ENCODE measurements at regions not wholly inside any gene's neighbourhood (a gene's known extent, or its start where the extent isn't known, plus 50 kb on each side); places are given as distances from the start of the nearest gene placed in this dataset.

DNA sequence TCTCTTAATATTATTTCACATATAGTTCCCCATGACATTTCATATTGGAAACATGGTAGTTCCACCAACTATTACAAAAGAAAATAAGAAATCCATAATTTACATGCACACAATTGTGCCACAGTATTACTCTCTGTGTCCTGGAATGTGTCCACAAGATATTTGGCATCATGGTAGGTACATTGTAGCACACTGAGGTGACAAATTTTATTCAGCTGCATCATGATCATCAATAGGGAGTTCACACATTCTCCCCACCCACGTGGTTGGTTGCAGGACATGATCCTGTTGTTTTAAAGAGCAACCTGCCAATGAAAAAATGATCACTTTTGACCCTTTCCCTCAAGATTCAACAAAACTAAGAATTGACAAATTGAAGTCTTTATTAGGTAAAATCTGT, 67.1 kb upstream of the HECTD2 start:
- Histone ChIP-seq H4K20me1 (ENCODE audit: control insufficient read depth, extremely low read depth, insufficient read depth, low read length) (no peaks in the 10 kb centered on the region), H3K9ac (ENCODE audit: control insufficient read depth, extremely low read depth, insufficient read depth, low read length) (no peak overlapping the region), H3K27ac (ENCODE audit: control insufficient read depth, insufficient read depth, low read length) (no peak overlapping the region), H3K9me1 (ENCODE audit: control insufficient read depth, extremely low read depth, insufficient read depth, low read length) (no peaks in the 10 kb centered on the region), H2AFZ (ENCODE audit: control insufficient read depth, low read length) (no peak overlapping the region), H3K9me3 (ENCODE audit: control insufficient read depth, low read depth, low read length) (peaks cover 6% of the 10 kb centered on the region), H3K4me3 (ENCODE audit: control insufficient read depth in 2 of 3, extremely low read depth in 1 of 3, insufficient read depth in 2 of 3, low read depth in 1 of 3, low read length in 3 of 3) (no peak overlapping the region), H3K27me3 (ENCODE audit: control insufficient read depth, extremely low read depth, insufficient read depth, low read length) (no peaks in the 10 kb centered on the region), H3K36me3 (ENCODE audit: control insufficient read depth in 2 of 2, extremely low read depth in 1 of 2, insufficient read depth in 2 of 2, low read length in 2 of 2) (no peaks in the 10 kb centered on the region), H3K4me1 (ENCODE audit: control insufficient read depth, extremely low read depth, insufficient read depth, low read length) (peaks cover 20% of the 10 kb centered on the region), H3K79me2 (ENCODE audit: control insufficient read depth, insufficient read depth, low read length) (no peaks in the 10 kb centered on the region), H3K4me2 (ENCODE audit: control insufficient read depth, extremely low read depth, insufficient read depth, low read depth, low read length) (no peak overlapping the region)
- no peak for DNase-seq (ENCODE audit: low read depth, low spot score)
- TF ChIP-seq EZH2 (IDR thresholded peaks at IDR 0.05; ENCODE audit: low read length): no peak
- TF ChIP-seq, protein P1, sequence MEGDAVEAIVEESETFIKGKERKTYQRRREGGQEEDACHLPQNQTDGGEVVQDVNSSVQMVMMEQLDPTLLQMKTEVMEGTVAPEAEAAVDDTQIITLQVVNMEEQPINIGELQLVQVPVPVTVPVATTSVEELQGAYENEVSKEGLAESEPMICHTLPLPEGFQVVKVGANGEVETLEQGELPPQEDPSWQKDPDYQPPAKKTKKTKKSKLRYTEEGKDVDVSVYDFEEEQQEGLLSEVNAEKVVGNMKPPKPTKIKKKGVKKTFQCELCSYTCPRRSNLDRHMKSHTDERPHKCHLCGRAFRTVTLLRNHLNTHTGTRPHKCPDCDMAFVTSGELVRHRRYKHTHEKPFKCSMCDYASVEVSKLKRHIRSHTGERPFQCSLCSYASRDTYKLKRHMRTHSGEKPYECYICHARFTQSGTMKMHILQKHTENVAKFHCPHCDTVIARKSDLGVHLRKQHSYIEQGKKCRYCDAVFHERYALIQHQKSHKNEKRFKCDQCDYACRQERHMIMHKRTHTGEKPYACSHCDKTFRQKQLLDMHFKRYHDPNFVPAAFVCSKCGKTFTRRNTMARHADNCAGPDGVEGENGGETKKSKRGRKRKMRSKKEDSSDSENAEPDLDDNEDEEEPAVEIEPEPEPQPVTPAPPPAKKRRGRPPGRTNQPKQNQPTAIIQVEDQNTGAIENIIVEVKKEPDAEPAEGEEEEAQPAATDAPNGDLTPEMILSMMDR (optimal IDR thresholded peaks at IDR 0.05 in 1 of 3, IDR thresholded peaks at IDR 0.05 in 1 of 3, conservative IDR thresholded peaks at IDR 0.05 in 1 of 3; ENCODE audit: extremely low read depth in 1 of 3, insufficient read depth in 2 of 3, low read length in 3 of 3): no peak
- FAIRE-seq: no peak
- dilution Hi-C loops (cut with MboI; ENCODE audit: extremely low pct_ligation_motif_present, low sequenced_read_pairs): no loop called here

DNA sequence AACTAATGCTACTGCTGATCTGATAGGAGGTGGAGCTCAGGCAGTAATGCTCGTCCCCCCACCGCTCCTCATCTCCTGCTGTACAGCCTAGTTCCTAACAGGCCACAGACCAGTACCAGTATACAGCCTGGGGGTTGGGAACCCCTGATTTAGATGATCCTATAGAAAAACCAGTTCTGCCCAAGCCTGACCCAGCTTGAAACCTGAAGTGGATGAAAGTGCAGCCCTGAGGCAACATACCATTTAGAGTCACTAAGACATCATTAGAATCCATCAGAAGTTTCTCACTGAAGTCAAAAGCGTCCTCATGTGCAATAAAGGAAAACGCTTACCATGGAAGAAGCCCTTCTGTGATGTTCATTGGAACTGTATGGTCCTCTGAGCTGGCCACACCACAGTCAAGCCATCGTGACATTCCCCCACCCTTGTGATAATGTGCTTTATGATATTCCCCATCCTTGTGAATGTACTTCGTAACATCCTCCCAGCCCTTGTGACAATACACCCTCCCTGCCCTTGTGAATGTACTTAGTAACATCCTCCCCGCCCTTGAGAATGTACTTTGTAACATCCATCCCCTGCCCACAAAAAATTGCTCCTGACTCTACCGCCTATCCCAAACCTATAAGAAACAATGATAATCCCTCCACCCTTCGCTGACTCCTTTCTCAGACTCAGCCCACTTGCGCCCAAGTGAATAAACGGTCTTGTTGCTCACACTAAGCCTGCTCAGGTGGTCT, 65.9 kb upstream of the HECTD2 start:
- Histone ChIP-seq H3K9me3 (ENCODE audit: control insufficient read depth, low read depth, low read length) (peaks cover 6% of the 10 kb centered on the region), H3K4me1 (ENCODE audit: control insufficient read depth, extremely low read depth, insufficient read depth, low read length) (peaks cover 28% of the 10 kb centered on the region), H4K20me1 (ENCODE audit: control insufficient read depth, extremely low read depth, insufficient read depth, low read length) (no peaks in the 10 kb centered on the region), H3K9ac (ENCODE audit: control insufficient read depth, extremely low read depth, insufficient read depth, low read length) (no peak overlapping the region), H3K27ac (ENCODE audit: control insufficient read depth, insufficient read depth, low read length) (no peak overlapping the region), H3K9me1 (ENCODE audit: control insufficient read depth, extremely low read depth, insufficient read depth, low read length) (no peaks in the 10 kb centered on the region), H3K4me3 (ENCODE audit: control insufficient read depth in 2 of 3, extremely low read depth in 1 of 3, insufficient read depth in 2 of 3, low read depth in 1 of 3, low read length in 3 of 3) (no peak overlapping the region), H3K27me3 (ENCODE audit: control insufficient read depth, extremely low read depth, insufficient read depth, low read length) (no peaks in the 10 kb centered on the region), H3K4me2 (ENCODE audit: control insufficient read depth, extremely low read depth, insufficient read depth, low read depth, low read length) (no peak overlapping the region), H3K36me3 (ENCODE audit: control insufficient read depth in 2 of 2, extremely low read depth in 1 of 2, insufficient read depth in 2 of 2, low read length in 2 of 2) (no peaks in the 10 kb centered on the region), H2AFZ (ENCODE audit: control insufficient read depth, low read length) (no peak overlapping the region), H3K79me2 (ENCODE audit: control insufficient read depth, insufficient read depth, low read length) (no peaks in the 10 kb centered on the region)
- no peak for DNase-seq (ENCODE audit: low read depth, low spot score)
- TF ChIP-seq, protein P1 (optimal IDR thresholded peaks at IDR 0.05 in 1 of 3, IDR thresholded peaks at IDR 0.05 in 1 of 3, conservative IDR thresholded peaks at IDR 0.05 in 1 of 3; ENCODE audit: extremely low read depth in 1 of 3, insufficient read depth in 2 of 3, low read length in 3 of 3): no peak
- TF ChIP-seq EZH2 (IDR thresholded peaks at IDR 0.05; ENCODE audit: low read length): no peak
- peak; percentile 69 for FAIRE-seq
- dilution Hi-C loops (cut with MboI; ENCODE audit: extremely low pct_ligation_motif_present, low sequenced_read_pairs): no loop called here

Measured in keratinocyte (primary cell).